Fibroblast of the conjunctiva (primary cell): ENCODE measurements at regions not wholly inside any gene's neighbourhood (a gene's known extent, or its start where the extent isn't known, plus 50 kb on each side); places are given as distances from the start of the nearest gene placed in this dataset.
"Not testable (repeated sequence)": the region's sequence is repeated elsewhere in the genome, so short reads cannot be mapped to it uniquely, and the experiment has no call there.

Experiments
- DNase-seq: peaks from one replicate; pipeline ENCODE4 v3.0.0-alpha.2; 2010; ENCODE audit warnings: low read depth

- no peak for DNase-seq
Measured at GRCh38 chr2:147607379-147607778, 237.4 kb upstream of the ACVR2A start.

- DNase-seq = no peak
Measured at GRCh38 chr2:147603876-147604275, 241.0 kb upstream of the ACVR2A start.

DNA sequence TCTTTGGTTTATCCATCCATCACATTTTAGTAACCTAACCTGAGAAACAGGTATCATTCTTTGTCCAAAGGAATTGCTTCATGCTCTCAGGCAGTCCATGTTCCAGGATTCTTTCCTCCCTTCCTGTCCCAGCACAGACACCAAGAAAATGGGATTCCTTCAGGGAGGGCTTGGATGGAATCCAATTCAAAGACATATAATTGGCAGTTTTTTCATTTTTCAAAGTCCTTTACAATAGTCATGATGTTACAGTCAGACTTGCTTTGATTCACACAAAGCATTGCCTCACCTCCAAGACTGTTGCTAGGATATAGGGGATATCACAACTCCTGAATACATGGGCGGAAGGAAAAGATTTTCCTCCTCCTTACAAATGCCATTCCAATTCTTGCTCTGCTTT is 241.4 kb upstream of the ACVR2A start:
- DNase-seq = no peak

- no peak for DNase-seq
Measured at GRCh38 chr2:147600646-147601045, 244.2 kb upstream of the ACVR2A start.

- no peak for DNase-seq
Measured at GRCh38 chr2:147600223-147600622, 244.6 kb upstream of the ACVR2A start.

GRCh38 chr2:147595200-147595599 is 249.6 kb upstream of the ACVR2A start:
- no peak for DNase-seq

- no peak for DNase-seq
Measured at GRCh38 chr2:147594038-147594437, 250.8 kb upstream of the ACVR2A start.

DNA sequence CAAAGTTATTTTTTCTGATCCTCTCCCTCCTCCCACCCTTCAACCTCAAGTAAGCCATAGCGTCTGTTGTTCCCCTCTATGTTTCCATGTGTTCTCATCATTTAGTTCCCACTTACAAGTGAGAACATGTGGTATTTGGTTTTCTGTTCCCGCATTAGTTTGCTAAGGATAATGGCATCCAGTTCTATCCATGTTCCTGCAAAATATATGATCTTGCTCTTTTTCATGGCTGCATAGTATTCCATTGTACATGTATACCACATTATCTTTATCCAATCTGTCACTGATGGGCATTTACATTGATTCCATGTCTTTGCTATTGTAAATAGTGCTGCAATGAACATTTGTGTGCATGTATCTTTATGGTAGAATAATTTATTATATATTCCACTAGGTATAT is 252.0 kb upstream of the ACVR2A start:
- DNase-seq = not testable (repeated sequence)

DNA sequence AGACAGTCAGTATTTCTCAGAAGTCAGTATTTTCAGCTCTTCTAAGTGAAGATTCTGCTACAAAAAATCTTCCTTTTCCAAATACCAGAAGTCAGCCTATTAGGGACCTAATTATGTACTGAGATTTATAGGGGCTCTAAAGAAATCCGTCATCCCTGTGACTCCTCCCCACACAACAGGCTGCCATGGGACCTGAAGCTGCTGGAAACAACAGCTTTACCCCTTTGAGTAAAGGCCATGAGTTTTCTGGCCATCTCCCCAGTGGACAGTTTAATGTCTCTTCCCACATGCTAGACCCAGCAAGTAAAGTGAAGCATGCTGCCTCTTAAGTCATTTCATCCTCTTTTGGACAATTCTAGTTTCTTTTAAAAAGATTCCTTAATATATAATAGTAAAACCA is 255.7 kb upstream of the ACVR2A start:
- no peak for DNase-seq

DNA sequence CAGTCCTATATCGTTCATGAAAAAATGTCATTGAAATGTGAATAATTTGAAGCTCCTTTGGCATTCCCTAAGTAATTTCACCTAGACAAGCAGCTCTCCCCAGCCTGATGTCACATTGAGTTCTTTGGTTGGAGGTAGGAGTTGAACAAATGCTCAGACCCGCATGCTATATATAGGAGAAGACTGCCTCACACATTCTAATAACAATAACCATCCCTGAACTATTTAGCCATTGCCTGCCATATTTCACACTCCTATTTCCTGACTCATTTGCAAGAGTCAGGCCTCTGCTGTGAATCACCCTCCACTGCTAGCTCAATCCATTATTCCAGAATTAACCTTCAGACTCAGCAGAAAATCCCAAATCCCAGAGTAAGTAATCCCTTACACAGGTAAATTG is 256.6 kb upstream of the ACVR2A start:
- DNase-seq = no peak

DNA sequence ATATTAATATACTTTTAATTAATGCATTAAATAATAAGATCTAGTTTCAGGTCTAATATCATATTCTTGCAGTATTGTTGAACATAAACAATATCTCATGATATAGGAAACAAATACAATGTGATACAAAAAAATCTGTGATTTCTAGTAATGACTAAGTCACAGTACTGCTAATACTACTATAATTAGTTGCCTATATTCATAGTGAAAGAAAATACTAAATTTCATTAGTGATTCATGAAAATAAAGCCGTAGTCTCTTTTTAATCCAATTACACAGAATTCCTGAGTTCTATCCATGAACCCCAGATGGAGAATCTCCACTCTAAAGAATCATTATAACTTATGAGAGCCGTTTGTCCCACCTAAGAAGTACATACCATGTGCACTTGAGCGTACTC is 266.3 kb upstream of the ACVR2A start:
- no peak for DNase-seq

DNA sequence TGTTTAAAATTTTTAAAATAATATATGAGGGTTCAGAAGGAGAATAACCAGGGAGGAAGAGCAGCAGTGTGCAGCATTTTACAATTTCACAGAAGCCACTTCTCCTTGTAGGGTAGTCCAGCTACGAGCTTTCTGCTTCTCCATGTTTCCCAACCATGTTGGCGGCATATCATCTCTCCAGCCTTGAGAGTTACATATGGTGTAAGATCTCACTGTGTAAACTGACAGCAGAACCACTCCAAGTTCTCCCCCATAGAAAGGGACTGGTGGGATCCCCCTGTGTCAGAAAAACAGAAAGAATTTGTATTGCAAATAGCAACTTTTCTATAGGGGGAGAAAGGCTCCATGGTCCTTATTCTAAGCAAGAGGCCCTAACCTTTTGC is 266.8 kb upstream of the ACVR2A start:
- no peak for DNase-seq

DNA sequence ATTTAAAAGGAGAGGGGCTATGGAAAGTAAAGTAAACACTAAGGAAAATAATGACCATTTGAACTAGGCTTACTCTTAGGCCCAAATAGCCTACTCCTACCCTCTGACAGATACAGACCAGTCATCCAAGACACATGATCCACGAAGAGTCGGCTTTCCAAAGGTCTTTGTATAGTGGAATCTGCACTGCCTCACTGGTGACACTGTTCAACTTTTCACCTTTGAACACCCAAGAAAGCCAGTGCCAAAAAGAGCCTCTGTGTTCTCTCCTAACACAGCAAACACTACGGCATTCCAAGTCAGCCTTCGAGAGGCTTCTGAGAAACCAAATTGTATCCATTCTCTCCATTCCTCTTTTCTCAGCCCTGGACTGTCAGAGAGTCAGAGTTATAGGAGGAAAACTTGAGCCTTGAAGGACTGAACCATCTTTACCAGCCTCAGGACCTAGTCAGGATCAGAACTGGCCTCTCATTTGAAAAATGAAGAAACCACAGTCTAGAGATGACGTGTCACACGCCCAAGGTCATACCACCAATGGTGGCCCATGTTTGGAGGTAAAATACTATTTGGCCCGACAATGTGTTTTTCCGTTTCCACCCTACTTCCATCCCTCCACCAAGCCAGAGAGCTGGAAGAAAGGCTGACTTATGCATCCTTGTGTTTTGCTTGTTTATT is 267.4 kb upstream of the ACVR2A start:
- no peak for DNase-seq

- no peak for DNase-seq
Measured at GRCh38 chr2:147575106-147575505, 269.7 kb upstream of the ACVR2A start.

GRCh38 chr2:147572622-147573021 is 272.2 kb upstream of the ACVR2A start:
- DNase-seq = no peak

DNA sequence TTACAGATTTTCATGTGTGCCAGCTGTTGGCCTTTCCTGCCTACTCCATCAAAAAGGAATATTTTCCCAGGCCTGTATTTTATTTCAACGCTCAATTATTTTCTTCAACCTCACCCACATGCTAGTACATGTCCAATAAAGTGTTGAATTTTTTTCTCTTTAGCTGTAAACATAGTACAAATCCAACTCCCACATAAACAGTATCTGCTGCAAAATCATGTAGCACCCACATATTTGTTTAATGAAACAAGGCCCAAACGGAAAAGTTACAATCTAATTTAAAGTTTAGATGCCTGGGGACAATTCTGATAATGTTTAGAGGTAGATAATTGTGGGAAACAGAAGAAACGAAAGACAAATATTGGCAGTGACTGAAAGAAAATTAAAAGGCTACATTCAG is 275.4 kb upstream of the ACVR2A start:
- no peak for DNase-seq

DNA sequence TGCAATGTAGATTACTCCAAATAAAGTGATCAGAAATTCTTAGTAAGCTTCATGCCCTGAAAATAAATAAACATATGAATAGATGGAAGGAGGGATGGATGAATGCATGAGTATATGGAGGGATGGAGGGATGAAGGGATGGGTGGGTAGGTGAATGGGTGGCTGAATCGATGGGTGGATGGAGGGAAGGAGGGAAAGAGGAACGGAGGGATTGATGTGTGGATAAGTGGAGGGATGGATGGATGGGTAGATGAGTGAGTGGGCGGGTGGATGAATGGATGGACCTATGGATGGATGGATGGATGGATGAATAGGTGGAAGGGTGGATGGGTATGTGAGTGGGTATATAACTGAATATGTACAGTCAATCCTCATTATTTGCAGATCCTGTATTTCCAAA is 276.7 kb upstream of the ACVR2A start:
- DNase-seq = no peak

- no peak for DNase-seq
Measured at GRCh38 chr2:147567136-147567535, 277.7 kb upstream of the ACVR2A start.

DNA sequence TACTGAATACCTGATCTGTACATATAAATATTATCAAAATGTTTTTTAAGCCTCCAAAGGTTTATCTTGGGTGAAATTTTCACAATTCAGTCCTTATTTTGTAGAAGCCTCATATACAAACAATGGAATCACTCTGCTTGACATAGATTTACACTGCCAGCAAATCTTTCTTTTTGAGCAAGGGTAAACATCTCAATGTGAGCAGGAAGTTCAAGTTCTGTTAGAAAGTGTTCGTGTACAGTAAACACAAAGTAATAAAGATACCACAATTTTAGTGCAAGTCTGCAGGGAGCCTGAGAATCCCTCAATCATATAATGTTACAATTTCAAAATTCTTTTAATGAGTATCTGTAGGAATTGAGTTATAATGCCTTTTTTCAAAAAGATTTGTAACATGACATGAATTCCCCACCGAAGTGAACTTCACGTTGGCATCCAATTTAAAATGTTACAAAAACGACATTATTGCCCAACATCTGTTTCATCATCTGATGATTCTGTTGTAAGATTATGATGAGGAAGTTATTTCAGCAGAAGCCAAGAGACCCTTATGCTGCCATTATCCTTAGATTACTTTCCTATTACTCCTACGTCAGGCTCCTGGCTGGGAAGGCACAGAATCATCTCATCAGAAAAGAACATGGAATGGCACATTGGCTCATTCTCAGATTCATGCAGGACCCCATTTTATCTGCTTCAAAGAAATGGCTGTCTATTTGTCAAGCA is 283.9 kb upstream of the ACVR2A start:
- no peak for DNase-seq

GRCh38 chr2:147559070-147559725 is 285.6 kb upstream of the ACVR2A start:
- no peak for DNase-seq

DNA sequence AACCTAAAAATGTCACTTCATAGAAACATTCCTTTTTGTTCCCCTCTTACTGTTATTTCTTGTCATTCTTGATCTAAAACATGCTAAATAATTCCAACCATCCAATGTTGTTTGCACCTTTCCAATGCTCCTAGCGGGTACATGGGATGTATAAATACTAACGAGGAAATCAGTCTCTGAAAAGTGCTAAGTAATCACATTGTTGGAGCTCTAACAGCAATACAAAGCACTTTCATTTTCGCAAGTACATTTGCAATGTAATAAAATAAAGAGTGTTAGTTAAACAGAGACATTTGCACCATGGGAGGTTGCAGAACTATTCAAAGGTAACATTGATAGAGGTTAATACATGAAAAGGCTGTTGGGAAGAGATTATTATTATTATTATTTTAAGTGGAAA is 286.2 kb upstream of the ACVR2A start:
- DNase-seq = no peak

GRCh38 chr2:147554521-147555107 is 290.2 kb upstream of the ACVR2A start:
- no peak for DNase-seq

DNA sequence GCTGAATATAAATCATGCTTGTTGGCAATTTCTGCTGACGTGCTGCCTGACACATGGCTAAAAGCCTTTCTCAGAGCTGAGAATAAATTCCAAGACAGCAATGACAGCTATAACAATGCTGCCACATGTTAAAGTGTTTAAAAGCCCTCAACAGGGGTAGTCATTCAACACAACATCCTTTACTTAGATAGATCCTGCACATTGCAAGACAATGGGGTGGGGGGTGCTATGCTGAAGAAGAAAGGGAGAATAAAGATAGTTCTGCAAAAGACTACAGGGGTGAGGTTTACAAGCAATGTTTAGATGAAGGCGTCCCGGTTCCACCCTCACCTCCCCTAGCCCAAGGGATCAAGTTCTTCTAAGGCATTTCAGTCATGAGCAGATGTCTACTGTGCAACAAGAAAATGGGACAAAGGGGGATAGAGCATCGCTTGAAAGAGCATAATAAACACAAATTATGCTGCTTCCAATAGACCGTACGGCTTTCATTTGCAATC is 291.0 kb upstream of the ACVR2A start:
- no peak for DNase-seq
